SU-DHL-6 (cell line): ENCODE measurements at regions not wholly inside any gene's neighbourhood (a gene's known extent, or its start where the extent isn't known, plus 50 kb on each side); places are given as distances from the start of the nearest gene placed in this dataset.

Source experiments
- H2AFZ ChIP-seq: fragments of 200-600 bp; sonication (generic); 2 replicates; pipeline ENCODE4 v1.6.1; 2014; ENCODE audit warnings: low read depth, mild to moderate bottlenecking, moderate library complexity, mixed read lengths, antibody characterized with exemption, low read length; ENCODE audit not compliant: severe bottlenecking
- H3F3A ChIP-seq: fragments of 200-600 bp; shearing (Covaris generic); 2 replicates; pipeline ENCODE4 v1.6.0; 2016; ENCODE audit warnings: antibody characterized with exemption, mild to moderate bottlenecking; ENCODE audit not compliant: insufficient read depth
- H3K27ac ChIP-seq: fragments of 200-600 bp; sonication (generic); 2 replicates; pipeline ENCODE4 v1.5.1; 2016; ENCODE audit warnings: low read depth, mild to moderate bottlenecking, low read length, moderate library complexity, mixed read lengths
- H3K27me3 ChIP-seq: fragments of 200-600 bp; sonication (generic), shearing (Covaris generic); 2 replicates; pipeline ENCODE4 v1.6.0; 2014; ENCODE audit warnings: mild to moderate bottlenecking, low read length
- H3K36me3 ChIP-seq: fragments of 200-600 bp; sonication (generic); 2 replicates; pipeline ENCODE4 v1.6.1; 2014; ENCODE audit warnings: mild to moderate bottlenecking, low read length, mixed read lengths
- H3K4me2 ChIP-seq: fragments of 300-600, 200-600 bp; shearing (Covaris generic), sonication (generic); 2 replicates; pipeline ENCODE4 v1.6.0; 2014; ENCODE audit warnings: low read length, low read depth, mild to moderate bottlenecking; ENCODE audit not compliant: poor library complexity, severe bottlenecking
- H3K4me3 ChIP-seq: fragments of 200-600 bp; sonication (generic); 2 replicates; pipeline ENCODE4 v1.5.1; 2014; ENCODE audit warnings: antibody characterized with exemption, low read length, mild to moderate bottlenecking, mixed read lengths; ENCODE audit not compliant: insufficient read depth, poor library complexity, severe bottlenecking
- H3K79me2 ChIP-seq: fragments of 200-600 bp; sonication (generic); 2 replicates; pipeline ENCODE4 v1.6.1; 2014; ENCODE audit warnings: mild to moderate bottlenecking, low read length, moderate library complexity; ENCODE audit not compliant: insufficient read depth
- H3K9ac ChIP-seq: fragments of 200-600 bp; sonication (generic); 2 replicates; pipeline ENCODE4 v1.7.0; 2014; ENCODE audit warnings: mild to moderate bottlenecking, low read length
- H3K9me2 ChIP-seq: fragments of 200-600 bp; sonication (generic); replicated peaks from 2 replicates; pipeline ENCODE4 v1.6.1; 2014; ENCODE audit warnings: low read length; ENCODE audit not compliant: insufficient read depth
- H3K9me3 ChIP-seq: fragments of 200-600 bp; sonication (generic); 2 replicates; pipeline ENCODE4 v1.6.1; 2014; ENCODE audit warnings: low read length, mixed read lengths; ENCODE audit not compliant: insufficient read depth
- H4K20me1 ChIP-seq: fragments of 200-600 bp; sonication (generic); 2 replicates; pipeline ENCODE4 v1.6.1; 2014; ENCODE audit warnings: low read depth, mild to moderate bottlenecking, antibody characterized with exemption, low read length, moderate library complexity, mixed read lengths
- EZH2phosphoT487 ChIP-seq: fragments of 200-600 bp; sonication (generic), shearing (Covaris generic); conservative IDR thresholded peaks from 2 replicates; pipeline ENCODE4 v1.6.1; 2018; ENCODE audit warnings: mild to moderate bottlenecking, antibody characterized with exemption, low read length, moderate library complexity, mixed read lengths
- TF ChIP-seq, protein P1 (sequence below): fragments of 200-600 bp; sonication (generic); IDR thresholded peaks from one replicate; pipeline ENCODE4 v1.5.1; 2017; ENCODE audit warnings: antibody characterized with exemption, mild to moderate bottlenecking, low read length, moderate library complexity; ENCODE audit not compliant: insufficient read depth, poor library complexity, severe bottlenecking

DNA sequence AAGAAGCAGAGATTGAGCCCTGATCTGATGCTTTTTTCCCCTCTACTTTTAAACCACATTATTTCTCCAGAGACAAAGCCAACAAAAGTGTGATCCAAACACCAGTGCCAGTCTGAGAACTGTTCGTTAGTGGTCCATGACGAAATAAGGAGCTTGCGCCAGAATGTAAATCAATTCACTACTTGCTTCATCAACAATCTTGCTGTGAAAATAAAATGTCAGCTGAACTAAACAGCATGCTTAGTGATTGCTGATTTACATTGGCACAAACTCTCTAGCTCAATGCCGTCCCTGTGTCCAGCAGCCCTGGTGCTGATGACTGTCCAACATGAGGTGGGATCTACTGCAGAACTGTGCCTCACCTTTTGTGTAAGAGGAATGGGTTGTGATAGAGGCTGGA lies 71.3 kb downstream of the SOX3 start:
- Histone ChIP-seq H3K36me3 (no peaks in the 10 kb centered on the region), H2AFZ (no peak overlapping the region), H4K20me1 (no peaks in the 10 kb centered on the region), H3K27me3 (no peaks in the 10 kb centered on the region), H3K9ac (no peak overlapping the region), H3K27ac (no peak overlapping the region), H3K9me3 (no peaks in the 10 kb centered on the region), H3K9me2 (no peaks in the 10 kb centered on the region), H3K79me2 (no peaks in the 10 kb centered on the region), H3F3A (no peaks in the 10 kb centered on the region), H3K4me3 (no peak overlapping the region), H3K4me2 (no peak overlapping the region)
- no peak for TF ChIP-seq EZH2phosphoT487

DNA sequence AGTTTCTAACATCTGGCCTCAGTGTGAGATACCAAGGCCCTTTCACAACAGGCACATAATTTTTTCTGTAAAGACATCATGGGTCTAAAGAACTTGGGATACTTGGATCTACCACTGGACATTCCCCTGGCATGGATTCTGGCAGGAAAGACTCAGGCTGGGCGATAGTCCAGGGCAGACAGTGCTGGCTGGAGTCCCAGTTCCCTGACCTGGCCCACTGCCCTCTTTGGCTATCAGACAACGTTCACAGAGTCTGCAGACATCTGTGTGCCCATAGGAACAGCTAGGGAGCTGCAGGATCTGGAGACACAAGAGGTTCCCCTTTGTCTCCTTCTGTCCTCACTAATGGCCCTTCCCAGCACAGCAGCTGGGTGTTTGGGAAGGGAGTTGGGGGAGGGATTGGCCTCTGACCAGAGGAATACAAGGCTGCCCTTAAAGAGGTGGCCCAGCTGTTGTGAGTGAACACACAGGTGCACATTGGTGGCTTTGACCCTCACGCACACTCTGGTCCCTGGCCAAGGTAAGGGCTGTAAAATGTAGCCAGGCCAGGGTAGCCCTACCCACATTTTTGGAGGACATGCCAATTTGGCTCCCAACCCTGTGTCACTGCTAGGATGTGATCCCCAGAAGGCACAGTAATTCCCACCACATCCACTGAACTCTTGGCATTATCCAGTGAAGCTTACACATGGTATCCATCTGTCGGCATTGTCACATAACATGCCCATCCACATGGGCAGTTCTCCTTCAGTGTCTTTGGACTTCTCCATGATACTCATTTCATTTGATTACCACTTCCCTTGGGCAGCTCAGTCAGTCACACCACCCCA lies 72.3 kb downstream of the SOX3 start:
- Histone ChIP-seq H3F3A (no peaks in the 10 kb centered on the region), H4K20me1 (no peaks in the 10 kb centered on the region), H3K4me2 (no peak overlapping the region), H3K9ac (no peak overlapping the region), H3K4me3 (no peak overlapping the region), H3K36me3 (no peaks in the 10 kb centered on the region), H3K9me2 (no peaks in the 10 kb centered on the region), H2AFZ (no peak overlapping the region), H3K27ac (no peak overlapping the region), H3K79me2 (no peaks in the 10 kb centered on the region), H3K9me3 (no peaks in the 10 kb centered on the region), H3K27me3 (no peaks in the 10 kb centered on the region)
- no peak for TF ChIP-seq EZH2phosphoT487
- TF ChIP-seq, protein P1, sequence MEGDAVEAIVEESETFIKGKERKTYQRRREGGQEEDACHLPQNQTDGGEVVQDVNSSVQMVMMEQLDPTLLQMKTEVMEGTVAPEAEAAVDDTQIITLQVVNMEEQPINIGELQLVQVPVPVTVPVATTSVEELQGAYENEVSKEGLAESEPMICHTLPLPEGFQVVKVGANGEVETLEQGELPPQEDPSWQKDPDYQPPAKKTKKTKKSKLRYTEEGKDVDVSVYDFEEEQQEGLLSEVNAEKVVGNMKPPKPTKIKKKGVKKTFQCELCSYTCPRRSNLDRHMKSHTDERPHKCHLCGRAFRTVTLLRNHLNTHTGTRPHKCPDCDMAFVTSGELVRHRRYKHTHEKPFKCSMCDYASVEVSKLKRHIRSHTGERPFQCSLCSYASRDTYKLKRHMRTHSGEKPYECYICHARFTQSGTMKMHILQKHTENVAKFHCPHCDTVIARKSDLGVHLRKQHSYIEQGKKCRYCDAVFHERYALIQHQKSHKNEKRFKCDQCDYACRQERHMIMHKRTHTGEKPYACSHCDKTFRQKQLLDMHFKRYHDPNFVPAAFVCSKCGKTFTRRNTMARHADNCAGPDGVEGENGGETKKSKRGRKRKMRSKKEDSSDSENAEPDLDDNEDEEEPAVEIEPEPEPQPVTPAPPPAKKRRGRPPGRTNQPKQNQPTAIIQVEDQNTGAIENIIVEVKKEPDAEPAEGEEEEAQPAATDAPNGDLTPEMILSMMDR: no peak

DNA sequence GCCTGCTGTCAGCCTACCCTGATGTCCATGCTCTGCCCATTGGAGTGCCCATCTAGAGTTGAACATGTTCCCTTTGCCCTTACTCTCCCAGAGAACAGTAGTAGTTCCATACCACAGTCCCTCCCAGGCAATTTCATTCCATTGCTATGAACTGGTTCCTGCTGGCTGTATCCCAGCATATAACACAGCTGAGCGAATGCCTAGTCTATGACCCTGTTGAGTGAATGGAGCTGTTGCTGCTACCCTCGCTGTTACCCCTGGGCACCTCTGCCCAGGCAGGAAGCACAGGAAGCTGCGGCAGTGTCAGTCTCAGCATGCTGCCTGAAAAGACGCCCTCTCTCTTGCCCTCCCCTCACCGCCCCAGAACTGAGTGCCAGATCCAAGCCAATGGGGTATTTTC lies 73.3 kb downstream of the SOX3 start:
- Histone ChIP-seq H3K4me2 (no peak overlapping the region), H3K9ac (no peak overlapping the region), H3K4me3 (no peak overlapping the region), H3K9me2 (no peaks in the 10 kb centered on the region), H3K36me3 (no peaks in the 10 kb centered on the region), H2AFZ (no peak overlapping the region), H3K79me2 (no peaks in the 10 kb centered on the region), H3F3A (no peaks in the 10 kb centered on the region), H3K9me3 (no peaks in the 10 kb centered on the region), H3K27me3 (no peaks in the 10 kb centered on the region), H4K20me1 (no peaks in the 10 kb centered on the region), H3K27ac (no peak overlapping the region)
- TF ChIP-seq, protein P1: no peak

DNA sequence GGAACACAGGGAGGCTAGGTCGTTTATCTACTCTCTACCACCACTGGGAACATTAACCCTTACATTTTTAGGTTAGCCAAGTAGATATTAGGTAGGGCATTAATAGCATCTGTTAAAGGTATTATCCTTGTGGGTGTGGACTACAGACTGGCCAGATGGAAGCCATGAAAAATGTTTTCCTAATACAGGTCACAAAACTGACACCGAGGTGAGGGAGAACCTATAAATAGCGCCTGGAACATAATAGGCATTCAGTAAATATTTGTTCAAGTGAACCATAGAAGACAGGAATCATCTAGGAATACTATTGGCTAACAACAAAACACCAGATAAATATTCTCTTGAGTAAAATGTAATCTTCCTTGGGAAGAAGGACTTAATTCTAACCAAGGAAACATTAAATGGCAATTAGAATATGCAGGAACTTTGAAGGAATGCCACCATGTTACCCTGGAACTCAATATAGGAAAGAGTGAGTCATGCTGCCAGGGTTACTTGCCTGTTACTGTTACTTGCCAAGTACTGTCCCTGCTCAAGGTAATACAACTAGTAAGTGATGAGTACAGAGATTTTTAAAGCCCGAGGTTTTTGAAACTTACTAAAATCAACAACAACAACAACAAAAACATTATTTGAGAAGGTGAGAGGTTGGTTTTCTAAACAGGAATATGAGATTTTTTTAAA lies 79.0 kb downstream of the SOX3 start:
- Histone ChIP-seq H3K9me2 (no peaks in the 10 kb centered on the region), H4K20me1 (no peaks in the 10 kb centered on the region), H2AFZ (no peak overlapping the region), H3K27ac (no peak overlapping the region), H3K4me3 (no peak overlapping the region), H3K36me3 (no peaks in the 10 kb centered on the region), H3K4me2 (no peak overlapping the region), H3K9me3 (no peaks in the 10 kb centered on the region), H3K79me2 (no peaks in the 10 kb centered on the region), H3F3A (no peaks in the 10 kb centered on the region), H3K27me3 (no peaks in the 10 kb centered on the region), H3K9ac (no peak overlapping the region)
- no peak for TF ChIP-seq EZH2phosphoT487
- TF ChIP-seq, protein P1: no peak
